WTC11 (cell line): ENCODE measurements at regions not wholly inside any gene's neighbourhood (a gene's known extent, or its start where the extent isn't known, plus 50 kb on each side); places are given as distances from the start of the nearest gene placed in this dataset.
"Not testable (repeated sequence)": the region's sequence is repeated elsewhere in the genome, so short reads cannot be mapped to it uniquely, and the experiment has no call there.

Experiments
- ATAC-seq: fragments of 200-7000 bp; cut with Tn5 transposase; 2 replicates; pipeline ENCODE4 v1.10.0; 2021; ENCODE audit warnings: mild to moderate bottlenecking, moderate library complexity
- CTCF ChIA-PET: fragments of 300-600 bp; sonication (Branson Sonifier 250); formaldehyde crosslinking; loops from one replicate; lab custom pipeline; 2021; ENCODE audit warnings: antibody characterized with exemption; lab: Charles Lee
- POLR2A ChIA-PET: fragments of 350-600 bp; sonication (Branson Sonifier 250); formaldehyde crosslinking; loops from one replicate; lab custom pipeline; 2021; ENCODE audit warnings: antibody characterized with exemption; lab: Charles Lee
- DNase-seq: peaks from one replicate; pipeline ENCODE4 v3.0.0; 2021; ENCODE audit warnings: low spot score
- H3K27ac Mint-ChIP-seq: 2 replicates; pipeline ENCODE4 v1.8.0; 2021; ENCODE audit warnings: mixed read lengths
- H3K27me3 Mint-ChIP-seq: 2 replicates; pipeline ENCODE4 v1.8.0; 2021; ENCODE audit warnings: low read depth, mild to moderate bottlenecking, moderate library complexity, mixed read lengths
- H3K36me3 Mint-ChIP-seq: 2 replicates; pipeline ENCODE4 v1.8.0; 2021; ENCODE audit warnings: mixed read lengths
- H3K4me1 Mint-ChIP-seq: 2 replicates; pipeline ENCODE4 v1.8.0; 2022; ENCODE audit warnings: mixed read lengths
- H3K4me3 Mint-ChIP-seq: 2 replicates; pipeline ENCODE4 v1.8.0; 2021; ENCODE audit warnings: mild to moderate bottlenecking, moderate library complexity, mixed read lengths
- H3K9me3 Mint-ChIP-seq: 2 replicates; pipeline ENCODE4 v1.8.0; 2021; ENCODE audit warnings: mixed read lengths
- FOXJ3 ChIP-seq: sonication (generic); formaldehyde crosslinking; IDR thresholded peaks from 2 replicates; pipeline ENCODE4 v1.9.0; 2021; ENCODE audit warnings: missing genetic modification reagents, mild to moderate bottlenecking, borderline replicate concordance
- FOXP4 ChIP-seq: sonication (generic); formaldehyde crosslinking; IDR thresholded peaks from 2 replicates; pipeline ENCODE4 v1.8.0; 2022; ENCODE audit warnings: mild to moderate bottlenecking, missing genetic modification reagents
- GTF2I ChIP-seq: fragments of 250-450 bp; sonication (Bioruptor Pico); conservative IDR thresholded peaks from 2 replicates; pipeline ENCODE4 v1.4.0; 2021; ENCODE audit warnings: mild to moderate bottlenecking
- HMGA2 ChIP-seq: fragments of 250-450 bp; sonication (Bioruptor Pico); IDR thresholded peaks from 2 replicates; pipeline ENCODE4 v1.4.0; 2021; ENCODE audit warnings: mild to moderate bottlenecking, moderate library complexity
- NR1H2 ChIP-seq: sonication (generic); formaldehyde crosslinking; IDR thresholded peaks from 2 replicates; pipeline ENCODE4 v1.9.0; 2021; ENCODE audit warnings: mild to moderate bottlenecking, moderate library complexity, missing genetic modification reagents
- RELA ChIP-seq: sonication (generic); formaldehyde crosslinking; IDR thresholded peaks from 2 replicates; pipeline ENCODE4 v1.8.1; 2022; ENCODE audit warnings: missing genetic modification reagents, mild to moderate bottlenecking, borderline replicate concordance
- SMAD4 ChIP-seq: sonication (generic); formaldehyde crosslinking; IDR thresholded peaks from 2 replicates; pipeline ENCODE4 v1.8.0; 2022; ENCODE audit warnings: mild to moderate bottlenecking, missing genetic modification reagents
- SOX15 ChIP-seq: fragments of 250-450 bp; sonication (Bioruptor Pico); IDR thresholded peaks from 2 replicates; pipeline ENCODE4 v1.9.0; 2021; ENCODE audit warnings: mild to moderate bottlenecking
- SP1 ChIP-seq: sonication (generic); formaldehyde crosslinking; conservative IDR thresholded peaks from 2 replicates; pipeline ENCODE4 v1.8.1; 2022; ENCODE audit warnings: missing genetic modification reagents
- ZNF121 ChIP-seq: sonication (generic); formaldehyde crosslinking; IDR thresholded peaks from 2 replicates; pipeline ENCODE4 v1.8.0; 2023; ENCODE audit warnings: missing genetic modification reagents
- ZNF263 ChIP-seq: sonication (generic); formaldehyde crosslinking; IDR thresholded peaks from 2 replicates; pipeline ENCODE4 v1.8.1; 2022; ENCODE audit warnings: low read depth, mild to moderate bottlenecking, moderate library complexity, missing genetic modification reagents
- ZNF317 ChIP-seq: sonication (generic); formaldehyde crosslinking; IDR thresholded peaks from 2 replicates; pipeline ENCODE4 v1.8.1; 2023; ENCODE audit warnings: low read depth, mild to moderate bottlenecking, moderate library complexity, missing genetic modification reagents, borderline replicate concordance
- TF ChIP-seq, protein P1 (sequence below): fragments of 250-450 bp; sonication (Bioruptor Pico); IDR thresholded peaks from 2 replicates; pipeline ENCODE4 v1.9.0; 2021; ENCODE audit warnings: mild to moderate bottlenecking
- TF ChIP-seq, protein P2 (sequence below): sonication (generic); formaldehyde crosslinking; IDR thresholded peaks from 2 replicates; pipeline ENCODE4 v1.8.1; 2023; ENCODE audit warnings: mild to moderate bottlenecking, missing genetic modification reagents

GRCh38 chr6:78670156-78670555 is 197.2 kb upstream of the IRAK1BP1 start:
- no peak for TF ChIP-seq NR1H2 (CRISPR knock-in tag)
- no peak for TF ChIP-seq HMGA2
- no peak for TF ChIP-seq SMAD4 (CRISPR knock-in tag)
- Mint-ChIP-seq H3K27ac (no peak overlapping the region), H3K36me3 (no peaks in the 10 kb centered on the region; the same call in 1 of the 2 replicates), H3K4me1 (peaks cover 18% of the 10 kb centered on the region), H3K27me3 (no peaks in the 10 kb centered on the region), H3K4me3 (no peak overlapping the region), H3K9me3 (peaks cover 5% of the 10 kb centered on the region; the same call in 1 of the 2 replicates)
- ATAC-seq, result no peak
- ChIA-PET POLR2A (no interaction called here), CTCF (no interaction called here)
- DNase-seq, result no peak

- peaks cover 12% of the 10 kb centered on the region for H3K9me3 Mint-ChIP-seq
- TF ChIP-seq HMGA2 (no peak), ZNF121 (CRISPR knock-in tag) (no peak), SOX15 (CRISPR knock-in tag) (no peak), FOXJ3 (CRISPR knock-in tag) (no peak), ZNF317 (CRISPR knock-in tag) (no peak), RELA (CRISPR knock-in tag) (no peak), ZNF263 (CRISPR knock-in tag) (no peak), FOXP4 (CRISPR knock-in tag) (no peak), GTF2I (no peak), SP1 (CRISPR knock-in tag) (no peak)
- TF ChIP-seq, protein P1, sequence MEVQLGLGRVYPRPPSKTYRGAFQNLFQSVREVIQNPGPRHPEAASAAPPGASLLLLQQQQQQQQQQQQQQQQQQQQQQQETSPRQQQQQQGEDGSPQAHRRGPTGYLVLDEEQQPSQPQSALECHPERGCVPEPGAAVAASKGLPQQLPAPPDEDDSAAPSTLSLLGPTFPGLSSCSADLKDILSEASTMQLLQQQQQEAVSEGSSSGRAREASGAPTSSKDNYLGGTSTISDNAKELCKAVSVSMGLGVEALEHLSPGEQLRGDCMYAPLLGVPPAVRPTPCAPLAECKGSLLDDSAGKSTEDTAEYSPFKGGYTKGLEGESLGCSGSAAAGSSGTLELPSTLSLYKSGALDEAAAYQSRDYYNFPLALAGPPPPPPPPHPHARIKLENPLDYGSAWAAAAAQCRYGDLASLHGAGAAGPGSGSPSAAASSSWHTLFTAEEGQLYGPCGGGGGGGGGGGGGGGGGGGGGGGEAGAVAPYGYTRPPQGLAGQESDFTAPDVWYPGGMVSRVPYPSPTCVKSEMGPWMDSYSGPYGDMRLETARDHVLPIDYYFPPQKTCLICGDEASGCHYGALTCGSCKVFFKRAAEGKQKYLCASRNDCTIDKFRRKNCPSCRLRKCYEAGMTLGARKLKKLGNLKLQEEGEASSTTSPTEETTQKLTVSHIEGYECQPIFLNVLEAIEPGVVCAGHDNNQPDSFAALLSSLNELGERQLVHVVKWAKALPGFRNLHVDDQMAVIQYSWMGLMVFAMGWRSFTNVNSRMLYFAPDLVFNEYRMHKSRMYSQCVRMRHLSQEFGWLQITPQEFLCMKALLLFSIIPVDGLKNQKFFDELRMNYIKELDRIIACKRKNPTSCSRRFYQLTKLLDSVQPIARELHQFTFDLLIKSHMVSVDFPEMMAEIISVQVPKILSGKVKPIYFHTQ (CRISPR knock-in tag), result no peak
- TF ChIP-seq, protein P2, sequence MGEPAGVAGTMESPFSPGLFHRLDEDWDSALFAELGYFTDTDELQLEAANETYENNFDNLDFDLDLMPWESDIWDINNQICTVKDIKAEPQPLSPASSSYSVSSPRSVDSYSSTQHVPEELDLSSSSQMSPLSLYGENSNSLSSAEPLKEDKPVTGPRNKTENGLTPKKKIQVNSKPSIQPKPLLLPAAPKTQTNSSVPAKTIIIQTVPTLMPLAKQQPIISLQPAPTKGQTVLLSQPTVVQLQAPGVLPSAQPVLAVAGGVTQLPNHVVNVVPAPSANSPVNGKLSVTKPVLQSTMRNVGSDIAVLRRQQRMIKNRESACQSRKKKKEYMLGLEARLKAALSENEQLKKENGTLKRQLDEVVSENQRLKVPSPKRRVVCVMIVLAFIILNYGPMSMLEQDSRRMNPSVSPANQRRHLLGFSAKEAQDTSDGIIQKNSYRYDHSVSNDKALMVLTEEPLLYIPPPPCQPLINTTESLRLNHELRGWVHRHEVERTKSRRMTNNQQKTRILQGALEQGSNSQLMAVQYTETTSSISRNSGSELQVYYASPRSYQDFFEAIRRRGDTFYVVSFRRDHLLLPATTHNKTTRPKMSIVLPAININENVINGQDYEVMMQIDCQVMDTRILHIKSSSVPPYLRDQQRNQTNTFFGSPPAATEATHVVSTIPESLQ (CRISPR knock-in tag), result no peak
- TF ChIP-seq, all 79 proteins: peak for 0
- Mint-ChIP-seq H3K27ac (peak overlapping the region; percentile 32), H3K4me1 (peaks cover 18% of the 10 kb centered on the region), H3K4me3 (no peak overlapping the region), H3K36me3 (peaks cover 6% of the 10 kb centered on the region), H3K27me3 (peaks cover 2% of the 10 kb centered on the region; the same call in 1 of the 2 replicates)
- POLR2A ChIA-PET, result no interaction called here
- no peak for DNase-seq
- ATAC-seq, result peak; percentile 82
- CTCF ChIA-PET, result interaction anchor here (0.9 kb wide), 1 partner anchor 140 kb away, joined by 3 read pairs; no protein-coding TSS in a partner anchor
These were observed 196.5 kb upstream of the IRAK1BP1 start for GRCh38 chr6:78670802-78671201.

GRCh38 chr6:78676069-78677007 is 191.0 kb upstream of the IRAK1BP1 start:
- DNase-seq, H3K27ac Mint-ChIP-seq, H3K4me3 Mint-ChIP-seq, H3K4me1 Mint-ChIP-seq, H3K27me3 Mint-ChIP-seq, ATAC-seq, POLR2A ChIA-PET, CTCF ChIA-PET: not testable (repeated sequence)
- Mint-ChIP-seq H3K36me3 (peaks cover 24% of the 10 kb centered on the region), H3K9me3 (peaks cover 35% of the 10 kb centered on the region)
